Ovary (tissue), 7 donors: ENCODE measurements at regions not wholly inside any gene's neighbourhood (a gene's known extent, or its start where the extent isn't known, plus 50 kb on each side); places are given as distances from the start of the nearest gene placed in this dataset.

Experiments
- DNase-seq, 5 donors: peaks; one replicate each; pipeline ENCODE4 v3.0.0-alpha.2; 2019 to 2020
- H3K27ac ChIP-seq, 2 donors: fragments of 200-600 bp; one replicate each; pipeline versions ENCODE4 v1.5.1 to v1.8.0; 2019 to 2022
- H3K27me3 ChIP-seq: fragments of 200-600 bp; one replicate; pipeline ENCODE4 v1.8.0; 2022
- H3K36me3 ChIP-seq: fragments of 200-600 bp; sonication (generic); one replicate; pipeline ENCODE4 v1.5.1; 2019
- H3K4me1 ChIP-seq: one replicate; pipeline ENCODE4 v1.8.1; 2013; ENCODE audit warnings: mild to moderate bottlenecking, moderate library complexity; ENCODE audit not compliant: insufficient read depth
- H3K4me3 ChIP-seq: fragments of 200-600 bp; sonication (generic); one replicate; pipeline ENCODE4 v1.5.1; 2017
- H3K9me3 ChIP-seq, 2 donors: fragments of 200-600 bp in 1 of 2; sonication (generic) in 1 of 2; one replicate each; pipeline versions ENCODE4 v1.5.1 to v1.8.1; 2013 to 2019; ENCODE audit warnings: mild to moderate bottlenecking in 1 of 2, moderate library complexity in 1 of 2
- EP300 ChIP-seq: sonication (generic); formaldehyde crosslinking; IDR thresholded peaks from one replicate; pipeline ENCODE4 v1.6.1; 2017; ENCODE audit warnings: antibody characterized with exemption
- POLR2A ChIP-seq: fragments of 450-650 bp; IDR thresholded peaks from one replicate; pipeline ENCODE4 v1.6.1; 2017; ENCODE audit warnings: antibody characterized with exemption, mild to moderate bottlenecking, moderate library complexity
- WGBS, 3 donors: extraction: QIAGEN DNeasy Blood & Tissue Kit in 1 of 3; methylation state at CpG; one replicate each; pipeline versions ENCODE4 v1.1.5 to v1.1.7; 2013 to 2017; 5-methylcytosine and 5-hydroxymethylcytosine counted together
- intact Hi-C, 4 donors: fragments of 100-400 bp; cut with DNase I; formaldehyde crosslinking; loops; one replicate each; pipeline versions ENCODE4 v1.11.0 to v1.15.1; 2022 to 2023
- TF ChIP-seq, protein P1 (sequence below), 3 donors: fragments of 450-650 bp in 2 of 3; fragments of 200-600 bp in 1 of 3; IDR thresholded peaks; one replicate each; pipeline versions ENCODE4 v1.5.1 to v1.8.0; 2016 to 2022; ENCODE audit warnings: antibody characterized with exemption in 3 of 3, mild to moderate bottlenecking in 1 of 3
- donor health status: DM: no; HTN: no; CAD: no; lungs with moderate emphysema.
- donor health status: DM: no; HTN: no; CAD: no.
- donor health status: Bipolar disorder and iron deficiency.
- donor health status: DM: no; HTN: no; CAD: no.
- donor health status: DM: yes; HTN: yes; CAD: no.

DNA sequence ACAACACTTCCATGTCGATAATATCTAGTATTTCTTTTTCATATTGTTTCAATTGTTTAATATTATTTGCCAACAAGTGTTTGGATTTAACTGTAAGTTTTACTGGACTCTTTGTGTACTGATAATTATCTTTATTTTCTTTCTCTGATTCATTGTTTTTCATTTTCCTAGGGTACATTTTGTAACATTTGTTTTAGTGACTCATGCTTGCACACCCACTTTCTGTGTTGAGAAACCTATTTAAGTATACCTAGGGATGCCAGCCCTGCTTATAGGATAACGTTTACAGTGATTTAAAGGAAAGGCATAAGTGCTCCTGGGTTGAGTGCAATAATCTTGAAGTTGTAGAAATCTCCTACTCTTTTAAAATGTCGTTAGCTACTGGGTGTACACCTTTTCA lies 1386.0 kb upstream of the ADGRL4 start:
- TF ChIP-seq, protein P1, sequence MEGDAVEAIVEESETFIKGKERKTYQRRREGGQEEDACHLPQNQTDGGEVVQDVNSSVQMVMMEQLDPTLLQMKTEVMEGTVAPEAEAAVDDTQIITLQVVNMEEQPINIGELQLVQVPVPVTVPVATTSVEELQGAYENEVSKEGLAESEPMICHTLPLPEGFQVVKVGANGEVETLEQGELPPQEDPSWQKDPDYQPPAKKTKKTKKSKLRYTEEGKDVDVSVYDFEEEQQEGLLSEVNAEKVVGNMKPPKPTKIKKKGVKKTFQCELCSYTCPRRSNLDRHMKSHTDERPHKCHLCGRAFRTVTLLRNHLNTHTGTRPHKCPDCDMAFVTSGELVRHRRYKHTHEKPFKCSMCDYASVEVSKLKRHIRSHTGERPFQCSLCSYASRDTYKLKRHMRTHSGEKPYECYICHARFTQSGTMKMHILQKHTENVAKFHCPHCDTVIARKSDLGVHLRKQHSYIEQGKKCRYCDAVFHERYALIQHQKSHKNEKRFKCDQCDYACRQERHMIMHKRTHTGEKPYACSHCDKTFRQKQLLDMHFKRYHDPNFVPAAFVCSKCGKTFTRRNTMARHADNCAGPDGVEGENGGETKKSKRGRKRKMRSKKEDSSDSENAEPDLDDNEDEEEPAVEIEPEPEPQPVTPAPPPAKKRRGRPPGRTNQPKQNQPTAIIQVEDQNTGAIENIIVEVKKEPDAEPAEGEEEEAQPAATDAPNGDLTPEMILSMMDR (IDR thresholded peaks at IDR 0.05): no peak
- TF ChIP-seq EP300 (no peak), POLR2A (no peak)
- WGBS, 3 donors: 49 to 60% (median 56%) methylated on average over 3 of the region's 3 CpGs

DNA sequence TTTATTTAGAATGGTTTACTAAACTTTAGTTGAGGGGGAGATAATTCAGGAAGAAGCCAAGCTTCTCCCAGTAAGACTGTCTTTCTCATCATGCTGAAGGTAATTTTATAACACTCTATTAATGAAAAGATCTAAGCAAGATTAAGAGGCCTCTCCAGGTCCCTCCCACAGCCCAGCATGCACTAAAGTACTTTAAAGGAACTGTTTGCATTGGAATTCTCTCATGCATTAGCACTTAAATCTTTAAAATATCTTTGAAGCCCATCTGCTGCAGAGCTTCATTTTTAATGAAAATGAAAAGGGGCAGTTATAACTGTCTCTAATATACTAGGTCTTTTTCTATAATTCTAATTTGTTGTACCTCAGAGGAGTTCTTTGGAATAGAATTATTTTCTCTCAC lies 1379.1 kb upstream of the ADGRL4 start:
- no peaks in the 10 kb centered on the region for H3K27me3 ChIP-seq
- H3K4me3 ChIP-seq: no peak overlapping the region
- no peak for DNase-seq
- H3K36me3 ChIP-seq: no peaks in the 10 kb centered on the region
- no peak for TF ChIP-seq EP300
- TF ChIP-seq, protein P1 (IDR thresholded peaks at IDR 0.05): no peak
- H3K9me3 ChIP-seq: no peaks in the 10 kb centered on the region
- intact Hi-C loops: no loop called here
- no peaks in the 10 kb centered on the region for H3K4me1 ChIP-seq
- no peak overlapping the region for H3K27ac ChIP-seq

More for the DNA sequence above, 1386.0 kb upstream of the ADGRL4 start:
- H3K27me3 ChIP-seq: no peaks in the 10 kb centered on the region
- no peaks in the 10 kb centered on the region for H3K36me3 ChIP-seq
- no peak overlapping the region for H3K27ac ChIP-seq
- no peak overlapping the region for H3K4me3 ChIP-seq
- H3K4me1 ChIP-seq: no peaks in the 10 kb centered on the region
- no peak for DNase-seq
- no peaks in the 10 kb centered on the region for H3K9me3 ChIP-seq
- intact Hi-C loops: no loop called here

DNA sequence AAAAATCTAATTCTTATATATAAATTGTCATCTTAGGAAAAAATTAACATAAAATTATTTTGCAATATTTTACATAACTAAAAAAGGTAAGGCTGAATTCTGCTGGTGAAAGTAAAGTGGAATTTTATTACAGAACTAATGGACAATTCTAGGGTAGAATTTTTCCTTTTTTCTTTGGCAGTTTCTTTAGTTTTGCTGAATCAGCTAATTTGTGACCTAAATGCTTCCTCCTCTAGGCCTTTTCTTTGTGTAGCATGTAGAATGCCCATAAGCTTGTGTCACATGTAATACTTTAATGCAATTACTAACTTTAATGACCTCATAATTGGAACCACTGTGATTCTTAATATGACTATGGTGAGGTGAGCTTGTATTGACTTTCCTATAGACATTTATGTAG lies 1378.4 kb upstream of the ADGRL4 start:
- Histone ChIP-seq H3K36me3 (no peaks in the 10 kb centered on the region), H3K9me3 (no peaks in the 10 kb centered on the region), H3K27ac (no peak overlapping the region), H3K4me3 (no peak overlapping the region), H3K4me1 (no peaks in the 10 kb centered on the region), H3K27me3 (no peaks in the 10 kb centered on the region)
- TF ChIP-seq, protein P1 (IDR thresholded peaks at IDR 0.05): no peak
- TF ChIP-seq EP300 (no peak), POLR2A (no peak)
- intact Hi-C loops: no loop called here
- DNase-seq: no peak

GRCh38 chr1:80384083-80384830 lies 1377.7 kb upstream of the ADGRL4 start:
- H3K4me3 ChIP-seq: no peak overlapping the region
- DNase-seq: no peak
- intact Hi-C loops: no loop called here
- no peaks in the 10 kb centered on the region for H3K4me1 ChIP-seq
- no peaks in the 10 kb centered on the region for H3K27me3 ChIP-seq
- no peaks in the 10 kb centered on the region for H3K36me3 ChIP-seq
- WGBS, 3 donors: 62 to 69% (median 64%) methylated on average over 1 of the region's 1 CpG
- TF ChIP-seq POLR2A (no peak), EP300 (no peak)
- TF ChIP-seq, protein P1 (IDR thresholded peaks at IDR 0.05): no peak
- H3K9me3 ChIP-seq: no peaks in the 10 kb centered on the region
- no peak overlapping the region for H3K27ac ChIP-seq
